ENCODE measurements at regions not wholly inside any gene's neighbourhood (a gene's known extent, or its start where the extent isn't known, plus 50 kb on each side); places are given as distances from the start of the nearest gene placed in this dataset.

- DNase-seq = no peak
Measured at GRCh38 chr9:38157711-38158110, 88.7 kb upstream of the SHB start.

GRCh38 chr9:38154501-38155421 lies 85.7 kb upstream of the SHB start:
- no peak for DNase-seq

- DNase-seq = no peak
Measured at GRCh38 chr9:38153910-38154291, 84.9 kb upstream of the SHB start.

GRCh38 chr9:38153152-38153909 lies 84.3 kb upstream of the SHB start:
- DNase-seq = no peak

GRCh38 chr9:38149647-38150046 lies 80.6 kb upstream of the SHB start:
- no peak for DNase-seq

- DNase-seq = no peak
Measured at GRCh38 chr9:38146844-38147243, 77.8 kb upstream of the SHB start.

GRCh38 chr9:38145526-38146053 lies 76.6 kb upstream of the SHB start:
- DNase-seq = no peak

GRCh38 chr9:38144421-38144820 lies 75.4 kb upstream of the SHB start:
- no peak for DNase-seq

- DNase-seq = no peak
Measured at GRCh38 chr9:38141746-38142591, 72.9 kb upstream of the SHB start.

- DNase-seq = no peak
Measured at GRCh38 chr9:38138276-38138675, 69.2 kb upstream of the SHB start.

- DNase-seq = no peak
Measured at GRCh38 chr9:38137342-38137741, 68.3 kb upstream of the SHB start.

- DNase-seq = no peak
Measured at GRCh38 chr9:38136386-38136785, 67.4 kb upstream of the SHB start.

GRCh38 chr9:38134611-38135237 lies 65.7 kb upstream of the SHB start:
- no peak for DNase-seq

- DNase-seq = no peak
Measured at GRCh38 chr9:38133595-38133994, 64.6 kb upstream of the SHB start.

GRCh38 chr9:38132956-38133355 lies 63.9 kb upstream of the SHB start:
- DNase-seq = no peak

GRCh38 chr9:38131729-38132128 lies 62.7 kb upstream of the SHB start:
- no peak for DNase-seq

GRCh38 chr9:38130724-38131123 lies 61.7 kb upstream of the SHB start:
- DNase-seq = no peak

- DNase-seq = no peak
Measured at GRCh38 chr9:38129366-38129765, 60.3 kb upstream of the SHB start.

GRCh38 chr9:38128752-38129270 lies 59.8 kb upstream of the SHB start:
- DNase-seq = no peak

GRCh38 chr9:38127271-38127839 lies 58.3 kb upstream of the SHB start:
- DNase-seq = no peak

GRCh38 chr9:38126730-38127129 lies 57.7 kb upstream of the SHB start:
- DNase-seq = no peak
